CD8-positive, alpha-beta memory T cell (primary cell): ENCODE measurements at regions not wholly inside any gene's neighbourhood (a gene's known extent, or its start where the extent isn't known, plus 50 kb on each side); places are given as distances from the start of the nearest gene placed in this dataset.

Experiments
- CTCF ChIA-PET: fragments of 350-600 bp; sonication (Branson Sonifier 250); formaldehyde crosslinking; loops from one replicate; lab custom pipeline; 2021; ENCODE audit warnings: antibody characterized with exemption; lab: Charles Lee
- POLR2A ChIA-PET: fragments of 350-600 bp; sonication (Branson Sonifier 250); formaldehyde crosslinking; loops from one replicate; lab custom pipeline; 2021; ENCODE audit warnings: antibody characterized with exemption; lab: Charles Lee
- DNase-seq, 5 donors: peaks; one replicate each; pipeline versions ENCODE4 v3.0.0 to v3.0.0-alpha.2; 2020 to 2022; ENCODE audit warnings: mixed read lengths in 1 of 5
- H3K27ac ChIP-seq: one replicate; pipeline ENCODE4 v1.7.0; 2013; ENCODE audit warnings: low read depth, mild to moderate bottlenecking, low read length, moderate library complexity
- H3K27me3 ChIP-seq: 2 replicates; pipeline ENCODE4 v1.7.0; 2013; ENCODE audit warnings: low read length, mild to moderate bottlenecking; ENCODE audit not compliant: insufficient read depth, poor library complexity, severe bottlenecking
- H3K36me3 ChIP-seq: 2 replicates; pipeline ENCODE4 v1.7.0; 2013; ENCODE audit warnings: mild to moderate bottlenecking, low read length, moderate library complexity; ENCODE audit not compliant: insufficient read depth
- H3K4me1 ChIP-seq: 2 replicates; pipeline ENCODE4 v1.7.0; 2013; ENCODE audit warnings: mild to moderate bottlenecking, low read length, moderate library complexity; ENCODE audit not compliant: insufficient read depth
- H3K4me3 ChIP-seq: 2 replicates; pipeline ENCODE4 v1.7.0; 2013; ENCODE audit warnings: mild to moderate bottlenecking, low read length
- H3K9me3 ChIP-seq: 2 replicates; pipeline ENCODE4 v1.7.0; 2013; ENCODE audit warnings: mild to moderate bottlenecking, low read length
- H3K27ac Mint-ChIP-seq, 8 donors: one replicate each; pipeline ENCODE4 v1.8.0; 2020 to 2021; ENCODE audit warnings: mixed read lengths in 8 of 8, mild to moderate bottlenecking in 6 of 8, inconsistent platforms in 3 of 8, moderate library complexity in 3 of 8
- H3K27me3 Mint-ChIP-seq, 2 donors: one replicate each; pipeline ENCODE4 v1.8.0; 2020 to 2021; ENCODE audit warnings: mixed read lengths in 2 of 2, mild to moderate bottlenecking in 1 of 2, moderate library complexity in 1 of 2
- H3K36me3 Mint-ChIP-seq, 3 donors: one replicate each; pipeline ENCODE4 v1.8.0; 2020 to 2021; ENCODE audit warnings: mixed read lengths in 3 of 3, inconsistent platforms in 1 of 3, mild to moderate bottlenecking in 1 of 3
- H3K4me1 Mint-ChIP-seq, 3 donors: one replicate each; pipeline ENCODE4 v1.8.0; 2020 to 2021; ENCODE audit warnings: mixed read lengths in 3 of 3, inconsistent platforms in 1 of 3, mild to moderate bottlenecking in 1 of 3
- H3K4me3 Mint-ChIP-seq, 7 donors: one replicate each; pipeline ENCODE4 v1.8.0; 2020 to 2021; ENCODE audit warnings: mixed read lengths in 7 of 7, mild to moderate bottlenecking in 6 of 7, moderate library complexity in 4 of 7, inconsistent platforms in 2 of 7
- H3K9me3 Mint-ChIP-seq, 5 donors: one replicate each; pipeline ENCODE4 v1.8.0; 2020 to 2022; ENCODE audit warnings: mixed read lengths in 5 of 5, mild to moderate bottlenecking in 3 of 5, moderate library complexity in 2 of 5, inconsistent platforms in 1 of 5

DNA sequence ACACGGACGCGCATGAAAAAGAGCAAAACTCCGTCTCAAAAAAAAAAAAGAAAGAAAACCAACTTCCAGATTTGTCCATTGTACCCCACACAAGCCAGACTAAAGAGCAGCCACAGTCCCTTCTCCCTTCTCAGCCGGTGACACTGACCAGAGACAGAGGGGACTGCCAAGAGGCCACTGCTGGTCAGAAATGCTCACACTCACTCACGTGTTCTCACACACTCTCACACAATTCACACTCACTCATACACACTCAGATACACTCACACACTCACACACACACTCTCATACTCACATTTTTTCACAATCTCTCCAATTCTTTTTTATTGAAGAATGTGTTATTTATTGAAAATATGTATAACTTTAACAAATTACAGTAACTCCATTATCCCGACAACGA is 90.8 kb upstream of the RAB4A start:
- Mint-ChIP-seq H3K4me1 (no peaks in the 10 kb centered on the region), H3K27me3 (peaks cover 1 to 6% of the 10 kb centered on the region in 2 donors), H3K9me3 (no peaks in the 10 kb centered on the region), H3K27ac (no peak overlapping the region), H3K4me3 (no peak overlapping the region), H3K36me3 (peaks cover 0 to 4% (median 2%) of the 10 kb centered on the region in 3 donors)
- Histone ChIP-seq H3K36me3 (no peaks in the 10 kb centered on the region), H3K4me3 (no peak overlapping the region), H3K4me1 (no peaks in the 10 kb centered on the region), H3K27me3 (no peaks in the 10 kb centered on the region), H3K9me3 (no peaks in the 10 kb centered on the region), H3K27ac (no peak overlapping the region)
- ChIA-PET POLR2A (no interaction called here), CTCF (no interaction called here)
- no peak for DNase-seq

GRCh38 chr1:229181419-229181818 is 89.5 kb upstream of the RAB4A start:
- Mint-ChIP-seq H3K4me3 (no peak overlapping the region), H3K36me3 (peaks cover 0 to 4% (median 2%) of the 10 kb centered on the region in 3 donors), H3K4me1 (peaks cover 1 to 5% (median 4%) of the 10 kb centered on the region in 3 donors), H3K27me3 (no peaks in the 10 kb centered on the region), H3K27ac (peak overlapping the region in 1 of 8 donors; percentile 74), H3K9me3 (no peaks in the 10 kb centered on the region)
- Histone ChIP-seq H3K27ac (no peak overlapping the region), H3K36me3 (no peaks in the 10 kb centered on the region), H3K27me3 (no peaks in the 10 kb centered on the region), H3K9me3 (no peaks in the 10 kb centered on the region), H3K4me1 (peaks cover 3% of the 10 kb centered on the region), H3K4me3 (no peak overlapping the region)
- CTCF ChIA-PET, result no interaction called here
- no peak for DNase-seq
- POLR2A ChIA-PET, result no interaction called here

DNA sequence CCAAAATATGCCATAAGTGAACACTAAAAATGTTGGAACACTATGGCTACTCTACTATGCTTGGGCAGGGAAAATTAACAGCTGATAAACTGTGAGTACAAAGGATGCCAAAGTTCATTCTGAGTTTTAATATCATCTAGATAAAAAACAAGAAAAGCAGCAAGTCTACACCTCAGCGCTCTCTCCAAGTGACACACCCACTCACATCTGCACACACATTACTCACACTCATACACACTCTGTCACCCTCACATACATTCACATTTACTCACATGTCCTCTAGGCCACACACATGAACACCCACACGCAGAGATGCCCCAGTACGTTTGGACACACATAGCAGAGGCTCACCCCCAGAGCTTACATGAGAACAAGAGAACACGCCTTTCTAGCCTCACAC is 87.3 kb upstream of the RAB4A start:
- Histone ChIP-seq H3K4me1 (peaks cover 6% of the 10 kb centered on the region), H3K9me3 (no peaks in the 10 kb centered on the region), H3K36me3 (no peaks in the 10 kb centered on the region), H3K27ac (no peak overlapping the region), H3K27me3 (no peaks in the 10 kb centered on the region), H3K4me3 (no peak overlapping the region)
- peak overlapping the region in 1 of 8 donors; percentile 6 for H3K27ac Mint-ChIP-seq
- no peaks in the 10 kb centered on the region for H3K9me3 Mint-ChIP-seq
- H3K27me3 Mint-ChIP-seq, result no peaks in the 10 kb centered on the region
- peaks cover 0 to 4% (median 2%) of the 10 kb centered on the region in 3 donors for H3K36me3 Mint-ChIP-seq
- CTCF ChIA-PET, result no interaction called here
- POLR2A ChIA-PET, result no interaction called here
- DNase-seq, result no peak
- peaks cover 5 to 10% (median 10%) of the 10 kb centered on the region in 3 donors for H3K4me1 Mint-ChIP-seq
- no peak overlapping the region for H3K4me3 Mint-ChIP-seq

DNA sequence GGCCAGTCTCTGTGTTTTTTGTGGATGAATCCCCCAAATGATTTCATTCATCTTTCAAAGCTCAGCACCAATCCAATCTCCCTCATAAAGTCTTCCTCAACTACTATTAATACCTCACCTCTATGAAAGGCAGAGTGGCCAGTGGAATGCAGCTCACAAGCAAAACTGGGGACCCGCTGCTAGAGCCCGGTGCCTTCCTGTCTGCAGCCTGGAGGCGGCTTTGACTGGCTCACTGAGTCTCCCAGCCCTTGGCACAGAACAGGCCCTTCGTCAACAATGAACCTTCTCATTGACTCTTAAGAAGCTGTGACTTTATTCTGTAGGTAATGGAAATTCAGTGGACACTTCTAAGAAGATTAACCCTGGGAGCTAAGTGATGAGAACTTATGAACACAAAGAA is 86.8 kb upstream of the RAB4A start:
- Histone ChIP-seq H3K4me1 (peaks cover 6% of the 10 kb centered on the region), H3K9me3 (no peaks in the 10 kb centered on the region), H3K4me3 (no peak overlapping the region), H3K36me3 (no peaks in the 10 kb centered on the region), H3K27me3 (no peaks in the 10 kb centered on the region), H3K27ac (no peak overlapping the region)
- Mint-ChIP-seq H3K27me3 (no peaks in the 10 kb centered on the region), H3K4me3 (no peak overlapping the region), H3K27ac (no peak overlapping the region), H3K36me3 (peaks cover 0 to 4% (median 2%) of the 10 kb centered on the region in 3 donors), H3K9me3 (no peaks in the 10 kb centered on the region), H3K4me1 (peaks cover 5 to 10% (median 10%) of the 10 kb centered on the region in 3 donors)
- POLR2A ChIA-PET, result no interaction called here
- no peak for DNase-seq
- CTCF ChIA-PET, result interaction anchor here (2.8 kb wide), 1 partner anchor 43 kb away, joined by 10 read pairs; no protein-coding TSS in a partner anchor

- CTCF ChIA-PET, result interaction anchor here (1.0 to 2.8 kb wide), 2 partner anchors 18 to 41 kb away, joined by 3 to 10 read pairs; no protein-coding TSS in a partner anchor
- peaks cover 0 to 4% (median 3%) of the 10 kb centered on the region in 3 donors for H3K36me3 Mint-ChIP-seq
- H3K27ac Mint-ChIP-seq, result peak overlapping the region in 1 of 8 donors; percentile 83
Measured at GRCh38 chr1:229185963-229186362, 84.9 kb upstream of the RAB4A start.

GRCh38 chr1:229186373-229187056 is 84.4 kb upstream of the RAB4A start:
- H3K27me3 Mint-ChIP-seq, result no peaks in the 10 kb centered on the region
- H3K9me3 ChIP-seq, result no peaks in the 10 kb centered on the region
- no peaks in the 10 kb centered on the region for H3K9me3 Mint-ChIP-seq
- ChIA-PET CTCF (interaction anchor here (1.0 to 2.8 kb wide), 2 partner anchors 19 to 41 kb away, joined by 3 to 10 read pairs; no protein-coding TSS in a partner anchor), POLR2A (no interaction called here)
- H3K27ac Mint-ChIP-seq, result peak overlapping the region in 5 of 8 donors; percentile 14 to 83 (median 54)
- no peak overlapping the region for H3K4me3 ChIP-seq
- no peak overlapping the region for H3K27ac ChIP-seq
- H3K36me3 Mint-ChIP-seq, result peaks cover 0 to 4% (median 3%) of the 10 kb centered on the region in 3 donors
- H3K27me3 ChIP-seq, result no peaks in the 10 kb centered on the region
- no peaks in the 10 kb centered on the region for H3K36me3 ChIP-seq
- DNase-seq, result no peak
- peaks cover 13 to 21% (median 20%) of the 10 kb centered on the region in 3 donors for H3K4me1 Mint-ChIP-seq
- H3K4me1 ChIP-seq, result peaks cover 6% of the 10 kb centered on the region
- H3K4me3 Mint-ChIP-seq, result peak overlapping the region in 3 of 7 donors; percentile 29 to 52 (median 30)

More at GRCh38 chr1:229185963-229186362, 84.9 kb upstream of the RAB4A start:
- peaks cover 6% of the 10 kb centered on the region for H3K4me1 ChIP-seq
- H3K27me3 Mint-ChIP-seq, result no peaks in the 10 kb centered on the region
- peaks cover 9 to 16% (median 15%) of the 10 kb centered on the region in 3 donors for H3K4me1 Mint-ChIP-seq
- no peak overlapping the region for H3K4me3 Mint-ChIP-seq
- DNase-seq, result no peak
- no peaks in the 10 kb centered on the region for H3K36me3 ChIP-seq
- no peaks in the 10 kb centered on the region for H3K9me3 Mint-ChIP-seq
- no peak overlapping the region for H3K27ac ChIP-seq
- no peaks in the 10 kb centered on the region for H3K9me3 ChIP-seq
- H3K4me3 ChIP-seq, result no peak overlapping the region
- H3K27me3 ChIP-seq, result no peaks in the 10 kb centered on the region
- POLR2A ChIA-PET, result no interaction called here

DNA sequence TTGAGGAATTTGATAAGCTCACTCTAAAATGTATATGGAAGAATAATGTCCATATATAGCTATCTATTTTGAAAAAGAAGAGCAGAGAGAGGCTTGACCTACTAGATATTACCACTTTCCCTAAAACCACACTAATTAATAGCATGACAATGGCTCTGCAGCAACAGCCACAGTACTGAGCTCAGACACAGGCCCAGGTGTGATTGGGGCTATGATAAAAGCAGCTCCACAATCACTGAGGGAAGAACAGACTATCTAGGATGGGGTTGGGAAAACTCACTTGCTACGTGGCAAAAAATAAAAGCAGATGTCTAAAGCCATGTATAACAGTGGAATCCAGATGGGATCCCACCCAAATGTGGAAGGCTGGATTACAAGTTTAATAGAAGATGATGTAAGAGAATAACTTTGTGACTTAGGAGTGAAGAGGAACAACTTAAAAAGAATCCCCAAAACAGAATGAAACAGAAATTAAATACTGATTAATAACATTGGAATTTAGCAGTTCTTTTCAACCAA is 80.8 kb upstream of the RAB4A start:
- ChIA-PET CTCF (interaction anchor here (0.8 to 1.0 kb wide), 2 partner anchors 13 to 37 kb away, joined by 4 to 5 read pairs; no protein-coding TSS in a partner anchor), POLR2A (interaction anchor here (0.7 kb wide), 1 partner anchor 29 kb away, joined by 4 read pairs; no protein-coding TSS in a partner anchor)
- Mint-ChIP-seq H3K9me3 (no peaks in the 10 kb centered on the region), H3K36me3 (peaks cover 0 to 1% (median 0%) of the 10 kb centered on the region in 3 donors), H3K4me3 (peak overlapping the region in 1 of 7 donors; percentile 8), H3K27me3 (no peaks in the 10 kb centered on the region), H3K4me1 (peaks cover 36 to 45% (median 44%) of the 10 kb centered on the region in 3 donors), H3K27ac (no peak overlapping the region)
- H3K4me3 ChIP-seq, result no peak overlapping the region
- peaks cover 19% of the 10 kb centered on the region for H3K4me1 ChIP-seq
- H3K27me3 ChIP-seq, result no peaks in the 10 kb centered on the region
- no peaks in the 10 kb centered on the region for H3K36me3 ChIP-seq
- H3K9me3 ChIP-seq, result no peaks in the 10 kb centered on the region
- no peak for DNase-seq
- no peak overlapping the region for H3K27ac ChIP-seq
